Right lobe of liver (tissue), 6 donors: ENCODE measurements at regions not wholly inside any gene's neighbourhood (a gene's known extent, or its start where the extent isn't known, plus 50 kb on each side); places are given as distances from the start of the nearest gene placed in this dataset.
"Not testable (repeated sequence)": the region's sequence is repeated elsewhere in the genome, so short reads cannot be mapped to it uniquely, and the experiment has no call there.

Experiments
- ATAC-seq, 4 donors: fragments of 200-7000 bp; cut with Tn5 transposase; one replicate each; pipeline ENCODE4 v1.9.1; 2020; ENCODE audit warnings: mild to moderate bottlenecking in 4 of 4, moderate library complexity in 4 of 4
- DNase-seq, 3 donors: peaks; one replicate each; pipeline ENCODE4 v3.0.0-alpha.2; 2020
- H3K27ac ChIP-seq, 3 donors: fragments of 200-600 bp; one replicate each; pipeline ENCODE4 v1.8.0; 2022
- H3K27me3 ChIP-seq, 2 donors: fragments of 200-600 bp; one replicate each; pipeline ENCODE4 v1.8.0; 2022
- H3K36me3 ChIP-seq, 4 donors: fragments of 200-600 bp; sonication (generic) in 1 of 4; one replicate each; pipeline versions ENCODE4 v1.5.1 to v1.8.0; 2017 to 2022; ENCODE audit warnings: control low read depth in 1 of 4
- H3K4me1 ChIP-seq, 4 donors: fragments of 200-600 bp; sonication (generic) in 1 of 4; one replicate each; pipeline versions ENCODE4 v1.5.1 to v1.8.0; 2017 to 2022; ENCODE audit warnings: control low read depth in 1 of 4
- H3K4me3 ChIP-seq, 3 donors: fragments of 200-600 bp; one replicate each; pipeline ENCODE4 v1.8.0; 2022
- H3K9me3 ChIP-seq, 4 donors: fragments of 200-600 bp; sonication (generic) in 1 of 4; one replicate each; pipeline versions ENCODE4 v1.5.1 to v1.8.0; 2017 to 2022; ENCODE audit warnings: control low read depth in 1 of 4
- POLR2A ChIP-seq: fragments of 450-650 bp; IDR thresholded peaks from one replicate; pipeline ENCODE4 v1.6.1; 2017; ENCODE audit warnings: antibody characterized with exemption, mild to moderate bottlenecking
- WGBS: methylation state at CpG from one replicate; pipeline ENCODE4 v1.1.6; 2018; ENCODE audit warnings: low coverage, low lambda C conversion rate; ENCODE audit not compliant: insufficient coverage; ENCODE audit errors: missing lambda C conversion rate; 5-methylcytosine and 5-hydroxymethylcytosine counted together
- intact Hi-C, 2 donors: fragments of 100-400 bp; cut with DNase I; formaldehyde crosslinking; loops; one replicate each; pipeline versions ENCODE4 v1.11.2 to v1.14.1; 2022
- TF ChIP-seq, protein P1 (sequence below), 4 donors: fragments of 200-600 bp in 3 of 4; fragments of 450-650 bp in 1 of 4; IDR thresholded peaks; one replicate each; pipeline versions ENCODE4 v1.5.1 to v1.8.0; 2016 to 2022; ENCODE audit warnings: antibody characterized with exemption in 4 of 4, mild to moderate bottlenecking in 2 of 4
- donor health status: DM: no; HTN: yes; CAD: no.
- donor health status: DM: no; HTN: no; CAD: no.
- donor health status: DM: no; HTN: no; CAD: no.
- donor health status: DM: no; HTN: yes; CAD: no.
- donor health status: DM: no; HTN: yes; CAD: no.

DNA sequence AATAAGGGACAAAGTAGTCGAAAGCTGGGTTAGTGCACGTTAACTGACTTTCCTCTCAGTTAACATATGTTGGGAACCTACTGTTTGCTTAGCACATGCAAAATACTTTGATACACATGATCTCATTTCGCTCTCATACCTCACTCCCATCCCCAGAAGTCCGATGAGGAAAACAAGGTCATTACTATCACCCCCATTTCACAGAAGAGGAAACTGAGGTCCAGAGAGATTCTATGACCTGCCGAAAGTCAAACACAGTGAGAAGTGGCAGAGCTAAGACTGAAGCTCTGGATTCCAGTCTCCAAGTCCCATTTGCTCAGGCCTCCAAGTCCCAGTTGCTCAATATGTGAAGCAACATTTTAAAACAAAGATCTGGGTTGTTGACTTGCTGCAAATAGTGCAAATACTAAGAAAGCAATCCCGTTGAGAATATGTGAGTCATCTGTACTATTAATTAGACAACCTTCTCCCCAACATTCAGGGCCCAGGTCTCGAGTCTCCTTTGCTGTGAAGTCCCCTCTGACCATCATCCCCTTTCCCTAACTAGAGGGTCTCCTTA lies 170.6 kb upstream of the PWP1 start:
- WGBS, result 59% methylated on average over 6 of the region's 7 CpGs
- Histone ChIP-seq H3K4me1 (peaks cover 0 to 18% (median 5%) of the 10 kb centered on the region in 4 donors), H3K4me3 (no peak overlapping the region), H3K9me3 (no peaks in the 10 kb centered on the region), H3K27ac (peak overlapping the region in 1 of 3 donors; percentile 55), H3K27me3 (no peaks in the 10 kb centered on the region), H3K36me3 (no peaks in the 10 kb centered on the region)
- DNase-seq (no peak), ATAC-seq (peak; percentile 63 to 83 (median 81))
- TF ChIP-seq, protein P1, sequence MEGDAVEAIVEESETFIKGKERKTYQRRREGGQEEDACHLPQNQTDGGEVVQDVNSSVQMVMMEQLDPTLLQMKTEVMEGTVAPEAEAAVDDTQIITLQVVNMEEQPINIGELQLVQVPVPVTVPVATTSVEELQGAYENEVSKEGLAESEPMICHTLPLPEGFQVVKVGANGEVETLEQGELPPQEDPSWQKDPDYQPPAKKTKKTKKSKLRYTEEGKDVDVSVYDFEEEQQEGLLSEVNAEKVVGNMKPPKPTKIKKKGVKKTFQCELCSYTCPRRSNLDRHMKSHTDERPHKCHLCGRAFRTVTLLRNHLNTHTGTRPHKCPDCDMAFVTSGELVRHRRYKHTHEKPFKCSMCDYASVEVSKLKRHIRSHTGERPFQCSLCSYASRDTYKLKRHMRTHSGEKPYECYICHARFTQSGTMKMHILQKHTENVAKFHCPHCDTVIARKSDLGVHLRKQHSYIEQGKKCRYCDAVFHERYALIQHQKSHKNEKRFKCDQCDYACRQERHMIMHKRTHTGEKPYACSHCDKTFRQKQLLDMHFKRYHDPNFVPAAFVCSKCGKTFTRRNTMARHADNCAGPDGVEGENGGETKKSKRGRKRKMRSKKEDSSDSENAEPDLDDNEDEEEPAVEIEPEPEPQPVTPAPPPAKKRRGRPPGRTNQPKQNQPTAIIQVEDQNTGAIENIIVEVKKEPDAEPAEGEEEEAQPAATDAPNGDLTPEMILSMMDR (IDR thresholded peaks at IDR 0.05), result no peak
- TF ChIP-seq POLR2A, result no peak
- intact Hi-C loops, result no loop called here

DNA sequence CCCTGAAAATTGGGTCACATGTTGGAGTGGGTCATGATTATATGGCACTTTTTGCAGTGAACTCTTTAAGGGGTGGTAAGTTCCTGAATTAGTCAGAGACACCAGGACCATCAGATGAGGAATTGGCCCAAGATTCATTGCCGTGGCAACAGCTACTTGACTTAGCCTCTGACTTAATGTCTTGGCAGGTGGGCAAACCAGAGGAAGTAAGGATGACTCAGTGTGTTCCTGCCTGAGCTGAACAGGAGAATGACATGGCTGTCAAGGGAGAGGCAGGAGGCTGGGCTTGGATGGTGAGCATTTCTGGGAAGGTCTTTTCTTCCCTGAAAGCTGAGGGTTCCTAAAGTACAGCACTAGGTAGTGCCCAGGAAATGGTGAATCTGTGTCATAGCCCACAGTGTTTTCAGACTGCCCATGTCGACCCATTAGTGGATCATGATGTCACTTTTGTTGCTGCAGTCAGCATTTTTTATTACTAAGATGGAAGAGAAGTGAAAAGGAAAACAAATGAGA lies 170.1 kb upstream of the PWP1 start:
- 28% methylated on average over 2 of the region's 2 CpGs for WGBS
- intact Hi-C loops, result no loop called here
- DNase-seq (no peak), ATAC-seq (peak in 2 of 4 donors; percentile 22 to 66)
- peaks cover 0 to 23% (median 5%) of the 10 kb centered on the region in 4 donors for H3K4me1 ChIP-seq
- H3K36me3 ChIP-seq, result no peaks in the 10 kb centered on the region
- TF ChIP-seq, protein P1 (IDR thresholded peaks at IDR 0.05), result no peak
- TF ChIP-seq POLR2A, result no peak
- H3K27me3 ChIP-seq, result no peaks in the 10 kb centered on the region
- peak overlapping the region in 1 of 3 donors; percentile 55 for H3K27ac ChIP-seq
- no peak overlapping the region for H3K4me3 ChIP-seq
- no peaks in the 10 kb centered on the region for H3K9me3 ChIP-seq

DNA sequence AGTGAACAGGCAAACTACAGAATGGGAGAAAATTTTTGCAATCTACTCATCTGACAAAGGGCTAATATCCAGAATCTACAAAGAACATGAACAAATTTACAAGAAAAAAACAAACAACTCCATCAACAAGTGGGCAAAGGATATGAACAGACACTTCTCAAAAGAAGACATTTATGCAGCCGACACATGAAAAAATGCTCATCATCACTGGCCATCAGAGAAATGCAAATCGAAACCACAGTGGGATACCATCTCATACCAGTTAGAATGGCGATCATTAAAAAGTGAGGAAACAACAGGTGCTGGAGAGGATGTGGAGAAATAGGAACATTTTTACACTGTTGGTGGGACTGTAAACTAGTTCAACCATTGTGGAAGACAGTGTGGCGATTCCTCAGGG lies 167.8 kb upstream of the PWP1 start:
- H3K36me3 ChIP-seq, H3K27me3 ChIP-seq, ATAC-seq, H3K4me3 ChIP-seq, H3K9me3 ChIP-seq, H3K27ac ChIP-seq, intact Hi-C loops, DNase-seq: not testable (repeated sequence)
- H3K4me1 ChIP-seq, result peaks cover 0 to 34% (median 7%) of the 10 kb centered on the region in 4 donors
- 90% methylated on average over 3 of the region's 4 CpGs for WGBS

DNA sequence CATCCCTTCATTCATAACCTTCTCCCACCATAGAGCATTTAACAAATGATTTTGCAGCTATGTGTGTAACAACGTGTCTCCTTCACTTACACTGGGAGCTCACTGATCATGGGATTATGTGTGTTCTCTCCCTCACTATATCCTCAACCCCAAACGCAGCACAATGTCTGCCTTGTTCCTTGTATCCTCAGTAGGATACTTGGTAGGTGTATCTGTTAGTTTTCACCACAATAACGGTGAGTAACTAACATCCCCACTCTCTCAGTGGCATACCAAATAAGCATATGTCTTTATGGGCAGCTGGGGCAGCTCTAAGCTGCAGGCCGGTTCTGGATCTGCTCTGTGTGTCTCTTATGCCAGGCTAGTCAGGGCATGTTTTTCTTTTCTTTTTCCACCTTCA lies 166.7 kb upstream of the PWP1 start:
- 91% methylated on average over 4 of the region's 4 CpGs for WGBS
- TF ChIP-seq POLR2A, result no peak
- TF ChIP-seq, protein P1 (IDR thresholded peaks at IDR 0.05), result no peak
- intact Hi-C loops, result no loop called here

More for the DNA sequence above, 166.7 kb upstream of the PWP1 start:
- H3K36me3 ChIP-seq, result no peaks in the 10 kb centered on the region
- H3K27ac ChIP-seq, result no peak overlapping the region
- DNase-seq (no peak), ATAC-seq (no peak)
- H3K4me3 ChIP-seq, result no peak overlapping the region
- H3K9me3 ChIP-seq, result no peaks in the 10 kb centered on the region
- H3K4me1 ChIP-seq, result peaks cover 0 to 43% (median 12%) of the 10 kb centered on the region in 4 donors
- no peaks in the 10 kb centered on the region for H3K27me3 ChIP-seq
